Liver (tissue), 8 donors: ENCODE measurements at regions not wholly inside any gene's neighbourhood (a gene's known extent, or its start where the extent isn't known, plus 50 kb on each side); places are given as distances from the start of the nearest gene placed in this dataset.
"Not testable (repeated sequence)": the region's sequence is repeated elsewhere in the genome, so short reads cannot be mapped to it uniquely, and the experiment has no call there.

ENCODE experiments used
- DNase-seq: peaks from one replicate; pipeline ENCODE4 v3.0.0-alpha.2; 2017; ENCODE audit warnings: low spot score
- H3K27ac ChIP-seq, 2 donors: one replicate each; pipeline ENCODE4 v1.7.0; 2013; ENCODE audit warnings: inconsistent platforms in 2 of 2, low read length in 2 of 2, control low read depth in 1 of 2, low read depth in 1 of 2, mild to moderate bottlenecking in 1 of 2
- H3K27me3 ChIP-seq, 4 donors: one replicate each; pipeline versions ENCODE4 v1.6.1 to v1.7.0; 2013; ENCODE audit warnings: low read length in 3 of 4, inconsistent platforms in 1 of 4, mild to moderate bottlenecking in 1 of 4, moderate library complexity in 1 of 4; ENCODE audit not compliant: control insufficient read depth in 4 of 4, insufficient read depth in 4 of 4
- H3K36me3 ChIP-seq, 4 donors: one replicate each; pipeline versions ENCODE4 v1.6.1 to v1.7.0; 2013; ENCODE audit warnings: low read length in 3 of 4, mild to moderate bottlenecking in 3 of 4, low read depth in 1 of 4, moderate library complexity in 1 of 4; ENCODE audit not compliant: control insufficient read depth in 4 of 4, insufficient read depth in 3 of 4
- H3K4me1 ChIP-seq, 4 donors: one replicate each; pipeline versions ENCODE4 v1.6.1 to v1.7.0; 2013; ENCODE audit warnings: low read length in 3 of 4, mild to moderate bottlenecking in 3 of 4, moderate library complexity in 1 of 4; ENCODE audit not compliant: control insufficient read depth in 4 of 4, insufficient read depth in 4 of 4
- H3K4me3 ChIP-seq, 3 donors: one replicate each; pipeline versions ENCODE4 v1.6.1 to v1.7.0; 2013; ENCODE audit warnings: low read length in 3 of 3, control low read depth in 1 of 3, low read depth in 1 of 3, mild to moderate bottlenecking in 1 of 3
- H3K9ac ChIP-seq, 2 donors: one replicate each; pipeline ENCODE4 v1.7.0; 2013; ENCODE audit warnings: low read length in 2 of 2, mild to moderate bottlenecking in 2 of 2, moderate library complexity in 2 of 2, control low read depth in 1 of 2, low read depth in 1 of 2
- H3K9me3 ChIP-seq, 4 donors: one replicate each; pipeline versions ENCODE4 v1.6.1 to v1.7.0; 2013; ENCODE audit warnings: low read length in 3 of 4; ENCODE audit not compliant: control insufficient read depth in 4 of 4
- CTCF ChIP-seq: fragments of 150-350 bp; IDR thresholded peaks from 2 replicates; pipeline ENCODE4 v1.5.1; 2017; ENCODE audit warnings: improper control_type of control experiment, low read depth, low read length; ENCODE audit not compliant: missing input control
- RAD21 ChIP-seq, 2 donors: IDR thresholded peaks; 2 replicates each; pipeline ENCODE4 v1.6.1; 2016; ENCODE audit warnings: antibody characterized with exemption in 2 of 2, mild to moderate bottlenecking in 2 of 2
- WGBS: extraction: QIAGEN DNeasy Blood & Tissue Kit; methylation state at CpG from one replicate; pipeline ENCODE4 v1.1.7; 2013; 5-methylcytosine and 5-hydroxymethylcytosine counted together
- donor health status: healthy.
- donor health status: healthy.
- donor health status: healthy.
- donor health status: healthy.
- donor health status: healthy.

- not testable (repeated sequence) for H3K4me3 ChIP-seq, H3K36me3 ChIP-seq, H3K27me3 ChIP-seq, H3K4me1 ChIP-seq, DNase-seq, H3K27ac ChIP-seq, H3K9ac ChIP-seq, H3K9me3 ChIP-seq
- peak; percentile 36 for TF ChIP-seq CTCF
- TF ChIP-seq RAD21 (IDR thresholded peaks at IDR 0.05) = peak; percentile 54 to 71
- 62% methylated on average over 5 of the region's 5 CpGs for WGBS
Observed at GRCh38 chr4:3949916-3950315, 183.7 kb downstream of the ADRA2C start.

DNA sequence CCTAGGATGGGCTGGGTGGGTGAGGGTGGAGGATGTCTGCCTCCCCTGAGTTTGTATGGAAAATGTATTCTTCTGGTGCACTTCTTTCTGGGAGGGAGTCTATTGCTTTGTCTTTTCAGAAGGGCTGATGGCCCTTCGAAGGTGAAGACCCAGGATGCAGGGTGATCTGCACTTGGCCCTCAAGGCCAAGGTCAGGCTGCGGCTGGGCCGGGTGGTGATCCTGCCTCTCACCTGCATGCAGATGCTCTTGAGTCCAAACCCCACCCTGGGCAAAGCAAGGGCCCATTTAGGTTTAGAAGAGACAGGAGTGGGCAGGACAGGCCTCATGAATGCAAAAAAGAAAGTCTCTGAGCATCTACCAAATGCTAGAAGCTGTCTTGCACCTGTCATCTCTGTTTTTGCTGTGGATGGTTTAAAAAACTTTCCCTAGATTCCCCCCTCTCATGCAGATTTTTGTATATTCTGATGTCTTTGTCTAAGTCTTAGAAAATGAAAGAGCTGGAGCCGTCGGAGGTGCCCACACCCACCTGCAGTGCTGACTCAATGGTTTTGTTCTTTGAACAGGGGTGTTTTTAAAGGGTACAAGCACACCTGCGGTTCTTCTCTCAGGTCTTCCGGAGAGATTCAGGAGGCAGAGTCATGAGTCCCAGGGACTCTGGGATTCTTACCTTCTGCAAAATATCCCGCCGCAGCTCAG, 186.4 kb downstream of the ADRA2C start:
- not testable (repeated sequence) for H3K9me3 ChIP-seq, H3K4me3 ChIP-seq, H3K9ac ChIP-seq, H3K4me1 ChIP-seq, DNase-seq, H3K27me3 ChIP-seq, H3K36me3 ChIP-seq, H3K27ac ChIP-seq
- 94% methylated on average over 9 of the region's 9 CpGs for WGBS

DNA sequence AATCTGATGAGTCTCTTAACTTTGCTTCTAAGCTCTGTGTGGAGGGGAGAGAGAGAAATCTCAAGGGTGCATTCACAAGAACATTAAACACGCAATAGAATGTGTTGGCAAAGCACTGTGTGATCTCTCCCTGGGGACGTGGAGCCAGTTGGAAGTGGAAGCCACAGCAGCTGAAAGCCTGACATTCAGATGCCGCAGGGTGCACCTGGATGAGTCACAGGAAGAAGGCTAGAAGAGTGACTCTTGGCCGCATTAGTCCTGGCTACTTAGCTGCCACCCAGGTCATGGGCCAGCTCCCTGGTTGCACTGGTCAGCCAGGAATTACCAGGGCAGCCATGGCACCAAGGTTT, 186.9 kb downstream of the ADRA2C start:
- H3K9me3 ChIP-seq, H3K4me1 ChIP-seq, DNase-seq, H3K27me3 ChIP-seq, H3K4me3 ChIP-seq, H3K27ac ChIP-seq, H3K9ac ChIP-seq, H3K36me3 ChIP-seq: not testable (repeated sequence)
- WGBS = 96% methylated on average over 4 of the region's 4 CpGs

- H3K27me3 ChIP-seq, DNase-seq, H3K36me3 ChIP-seq, H3K9me3 ChIP-seq, H3K4me1 ChIP-seq: not testable (repeated sequence)
- H3K4me3 ChIP-seq = peak overlapping the region; percentile 53 to 75 (median 68)
- H3K9ac ChIP-seq = peak overlapping the region in 1 of 2 donors; percentile 54
- 2% methylated on average over 53 of the region's 53 CpGs for WGBS
- H3K27ac ChIP-seq = peak overlapping the region; percentile 79 to 86
Observed at GRCh38 chr4:3954540-3955320, 188.5 kb downstream of the ADRA2C start.
